Chondrocyte (in vitro differentiated cells): ENCODE measurements at regions not wholly inside any gene's neighbourhood (a gene's known extent, or its start where the extent isn't known, plus 50 kb on each side); places are given as distances from the start of the nearest gene placed in this dataset.

Experiments
- DNase-seq: peaks from one replicate; pipeline ENCODE4 v3.0.0; 2021; ENCODE audit warnings: mixed read lengths, low spot score
- H3K27ac Mint-ChIP-seq: one replicate; pipeline ENCODE4 v1.8.0; 2021; ENCODE audit warnings: mild to moderate bottlenecking, moderate library complexity, mixed read lengths; ENCODE audit not compliant: unreplicated experiment
- H3K27me3 Mint-ChIP-seq: 2 replicates; pipeline ENCODE4 v1.8.0; 2021; ENCODE audit warnings: low read depth, mixed read lengths
- H3K36me3 Mint-ChIP-seq: 2 replicates; pipeline ENCODE4 v1.8.0; 2021; ENCODE audit warnings: low read depth, mixed read lengths
- H3K4me1 Mint-ChIP-seq: 2 replicates; pipeline ENCODE4 v1.8.0; 2021; ENCODE audit warnings: low read depth, mild to moderate bottlenecking, mixed read lengths
- H3K4me3 Mint-ChIP-seq: one replicate; pipeline ENCODE4 v1.8.0; 2021; ENCODE audit warnings: mild to moderate bottlenecking, moderate library complexity, mixed read lengths; ENCODE audit not compliant: unreplicated experiment
- H3K9me3 Mint-ChIP-seq: 2 replicates; pipeline ENCODE4 v1.8.0; 2021; ENCODE audit warnings: low read depth, mixed read lengths
- CTCF ChIP-seq: fragments of 200-600 bp; sonication (generic); IDR thresholded peaks from 2 replicates; pipeline ENCODE4 v1.5.0; 2021; ENCODE audit warnings: antibody characterized with exemption, mild to moderate bottlenecking, moderate library complexity

- Mint-ChIP-seq H3K27ac (no peak overlapping the region), H3K27me3 (no peaks in the 10 kb centered on the region), H3K9me3 (peaks cover 2% of the 10 kb centered on the region), H3K4me3 (no peak overlapping the region), H3K36me3 (no peaks in the 10 kb centered on the region), H3K4me1 (no peaks in the 10 kb centered on the region)
- TF ChIP-seq CTCF, result no peak
- no peak for DNase-seq
Observed at GRCh38 chr5:155303120-155303519, 289.6 kb downstream of the KIF4B start.

- DNase-seq, result no peak
- no peak for TF ChIP-seq CTCF
- H3K4me1 Mint-ChIP-seq, result no peaks in the 10 kb centered on the region
- H3K4me3 Mint-ChIP-seq, result no peak overlapping the region
- no peaks in the 10 kb centered on the region for H3K36me3 Mint-ChIP-seq
- no peaks in the 10 kb centered on the region for H3K27me3 Mint-ChIP-seq
- H3K27ac Mint-ChIP-seq, result no peak overlapping the region
- no peaks in the 10 kb centered on the region for H3K9me3 Mint-ChIP-seq
Observed at GRCh38 chr5:155307229-155307628, 293.7 kb downstream of the KIF4B start.

GRCh38 chr5:155308289-155308688 is 294.7 kb downstream of the KIF4B start:
- DNase-seq, result no peak
- Mint-ChIP-seq H3K9me3 (peaks cover 6% of the 10 kb centered on the region), H3K4me1 (no peaks in the 10 kb centered on the region), H3K27ac (no peak overlapping the region), H3K27me3 (no peaks in the 10 kb centered on the region), H3K36me3 (no peaks in the 10 kb centered on the region), H3K4me3 (no peak overlapping the region)
- no peak for TF ChIP-seq CTCF

GRCh38 chr5:155309021-155309746 is 295.6 kb downstream of the KIF4B start:
- no peak overlapping the region for H3K27ac Mint-ChIP-seq
- no peak for DNase-seq
- H3K9me3 Mint-ChIP-seq, result peaks cover 9% of the 10 kb centered on the region

GRCh38 chr5:155311721-155312120 is 298.2 kb downstream of the KIF4B start:
- no peak for DNase-seq
- Mint-ChIP-seq H3K27ac (no peak overlapping the region), H3K27me3 (no peaks in the 10 kb centered on the region), H3K4me1 (no peaks in the 10 kb centered on the region), H3K4me3 (no peak overlapping the region), H3K9me3 (peaks cover 9% of the 10 kb centered on the region), H3K36me3 (no peaks in the 10 kb centered on the region)
- no peak for TF ChIP-seq CTCF

More at GRCh38 chr5:155309021-155309746, 295.6 kb downstream of the KIF4B start:
- Mint-ChIP-seq H3K4me3 (no peak overlapping the region), H3K4me1 (no peaks in the 10 kb centered on the region), H3K27me3 (no peaks in the 10 kb centered on the region), H3K36me3 (no peaks in the 10 kb centered on the region)
- TF ChIP-seq CTCF, result no peak
